Tibial nerve (tissue), 3 donors: ENCODE measurements at regions not wholly inside any gene's neighbourhood (a gene's known extent, or its start where the extent isn't known, plus 50 kb on each side); places are given as distances from the start of the nearest gene placed in this dataset.

Source experiments
- POLR2A ChIP-seq, 2 donors: fragments of 450-650 bp; IDR thresholded peaks; one replicate each; pipeline ENCODE4 v1.6.1; 2017; ENCODE audit warnings: antibody characterized with exemption in 2 of 2, mild to moderate bottlenecking in 2 of 2, moderate library complexity in 2 of 2
- TF ChIP-seq, protein P1 (sequence below), 5 experiments: fragments of 200-600 bp in 3 of 5; fragments of 450-650 bp in 2 of 5; sonication (generic) in 3 of 5; IDR thresholded peaks; one replicate each; pipeline ENCODE4 v1.5.1; 2016 to 2019; ENCODE audit warnings: antibody characterized with exemption in 5 of 5, mild to moderate bottlenecking in 3 of 5, moderate library complexity in 2 of 5

DNA sequence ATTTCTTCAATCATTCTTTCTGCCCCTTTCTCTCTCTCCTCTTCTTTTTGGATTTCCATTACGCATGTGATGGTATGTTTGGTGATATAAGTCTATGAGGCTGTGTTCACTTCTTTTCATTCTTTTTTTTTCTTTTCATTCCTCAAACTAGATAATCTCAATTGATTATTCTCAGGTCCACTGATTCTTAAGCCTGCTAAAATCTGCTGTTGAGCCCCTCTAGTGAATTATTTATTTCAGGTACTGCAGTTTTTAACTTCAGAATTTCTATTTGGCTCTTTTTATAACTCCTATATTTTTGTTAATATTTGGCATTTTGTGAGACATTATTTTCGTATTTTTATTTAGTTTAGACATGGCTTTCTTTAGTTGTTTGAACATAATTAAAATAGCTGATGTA lies 671.3 kb upstream of the NECTIN3 start:
- TF ChIP-seq, protein P1, sequence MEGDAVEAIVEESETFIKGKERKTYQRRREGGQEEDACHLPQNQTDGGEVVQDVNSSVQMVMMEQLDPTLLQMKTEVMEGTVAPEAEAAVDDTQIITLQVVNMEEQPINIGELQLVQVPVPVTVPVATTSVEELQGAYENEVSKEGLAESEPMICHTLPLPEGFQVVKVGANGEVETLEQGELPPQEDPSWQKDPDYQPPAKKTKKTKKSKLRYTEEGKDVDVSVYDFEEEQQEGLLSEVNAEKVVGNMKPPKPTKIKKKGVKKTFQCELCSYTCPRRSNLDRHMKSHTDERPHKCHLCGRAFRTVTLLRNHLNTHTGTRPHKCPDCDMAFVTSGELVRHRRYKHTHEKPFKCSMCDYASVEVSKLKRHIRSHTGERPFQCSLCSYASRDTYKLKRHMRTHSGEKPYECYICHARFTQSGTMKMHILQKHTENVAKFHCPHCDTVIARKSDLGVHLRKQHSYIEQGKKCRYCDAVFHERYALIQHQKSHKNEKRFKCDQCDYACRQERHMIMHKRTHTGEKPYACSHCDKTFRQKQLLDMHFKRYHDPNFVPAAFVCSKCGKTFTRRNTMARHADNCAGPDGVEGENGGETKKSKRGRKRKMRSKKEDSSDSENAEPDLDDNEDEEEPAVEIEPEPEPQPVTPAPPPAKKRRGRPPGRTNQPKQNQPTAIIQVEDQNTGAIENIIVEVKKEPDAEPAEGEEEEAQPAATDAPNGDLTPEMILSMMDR (IDR thresholded peaks at IDR 0.05): no peak
- no peak for TF ChIP-seq POLR2A (IDR thresholded peaks at IDR 0.05)
